HEK293 (cell line): ENCODE measurements at regions not wholly inside any gene's neighbourhood (a gene's known extent, or its start where the extent isn't known, plus 50 kb on each side); places are given as distances from the start of the nearest gene placed in this dataset.

Source experiments
- CTCF ChIA-PET: fragments of 350-600 bp; formaldehyde crosslinking; extraction: SDS; loops from one replicate; lab custom pipeline; 2021; ENCODE audit warnings: antibody characterized with exemption; lab: Yijun Ruan, JAX
- POLR2A ChIA-PET: fragments of 300-600 bp; formaldehyde crosslinking; extraction: SDS; loops from one replicate; lab custom pipeline; 2020; ENCODE audit warnings: antibody characterized with exemption, inconsistent platforms; lab: Yijun Ruan, JAX
- H3K27ac ChIP-seq: fragments of 200-500 bp; sonication (Bioruptor generic); 2 replicates; pipeline ENCODE4 v1.5.1; 2014; ENCODE audit warnings: low read depth, low read length, control low read depth, inconsistent platforms; ENCODE audit errors: extremely low read depth
- H3K36me3 ChIP-seq, 2 experiments: fragments of 200-500 bp in 1 of 2; sonication (Bioruptor generic) in 1 of 2; 1 replicate in 1 of 2; 2 replicates in 1 of 2; pipeline ENCODE4 v1.5.1; 2014 to 2017; ENCODE audit warnings: inconsistent platforms in 2 of 2, low read length in 2 of 2; ENCODE audit not compliant: control insufficient read depth in 2 of 2, insufficient read depth in 1 of 2
- H3K4me1 ChIP-seq: fragments of 200-500 bp; sonication (Bioruptor generic); 2 replicates; pipeline ENCODE4 v1.5.1; 2014; ENCODE audit warnings: mild to moderate bottlenecking, low read length, inconsistent platforms; ENCODE audit not compliant: control insufficient read depth, insufficient read depth
- H3K4me3 ChIP-seq: 2 replicates; pipeline ENCODE4 v1.5.1; 2011; ENCODE audit warnings: low read depth, mild to moderate bottlenecking, control low read depth, low read length, moderate library complexity
- H3K9me3 ChIP-seq: fragments of 200-500 bp; sonication (Bioruptor generic); 2 replicates; pipeline ENCODE4 v1.5.1; 2014; ENCODE audit warnings: low read depth, low read length, inconsistent platforms; ENCODE audit not compliant: control insufficient read depth, insufficient read depth
- MYNN ChIP-seq: fragments of 450-650 bp; formaldehyde crosslinking; IDR thresholded peaks from 2 replicates; pipeline ENCODE4 v1.5.1; 2016; ENCODE audit warnings: missing biosample characterization, missing genetic modification characterization, borderline replicate concordance
- MZF1 ChIP-seq: fragments of 450-650 bp; formaldehyde crosslinking; IDR thresholded peaks from 2 replicates; pipeline ENCODE4 v1.5.1; 2017; ENCODE audit warnings: missing biosample characterization, missing genetic modification characterization, borderline replicate concordance
- SP2 ChIP-seq: fragments of 450-650 bp; formaldehyde crosslinking; IDR thresholded peaks from 2 replicates; pipeline ENCODE4 v1.5.1; 2016; ENCODE audit warnings: missing biosample characterization, missing genetic modification characterization
- ZFHX2 ChIP-seq: fragments of 450-650 bp; formaldehyde crosslinking; conservative IDR thresholded peaks from 2 replicates; pipeline ENCODE4 v1.5.1; 2016; ENCODE audit warnings: missing biosample characterization, missing genetic modification characterization
- ZNF16 ChIP-seq: fragments of 450-650 bp; formaldehyde crosslinking; IDR thresholded peaks from 2 replicates; pipeline ENCODE4 v1.5.1; 2016; ENCODE audit warnings: low read depth, missing biosample characterization, missing genetic modification characterization
- ZNF221 ChIP-seq: fragments of 450-650 bp; formaldehyde crosslinking; IDR thresholded peaks from 2 replicates; pipeline ENCODE4 v1.5.1; 2017; ENCODE audit warnings: missing biosample characterization, missing genetic modification characterization, borderline replicate concordance
- ZNF23 ChIP-seq: fragments of 450-650 bp; formaldehyde crosslinking; IDR thresholded peaks from 2 replicates; pipeline ENCODE4 v1.5.1; 2016; ENCODE audit warnings: missing biosample characterization, missing genetic modification characterization, borderline replicate concordance
- ZNF24 ChIP-seq: fragments of 450-650 bp; formaldehyde crosslinking; IDR thresholded peaks from 2 replicates; pipeline ENCODE4 v1.5.1; 2016; ENCODE audit warnings: missing biosample characterization, missing genetic modification characterization
- ZNF391 ChIP-seq: fragments of 450-650 bp; formaldehyde crosslinking; IDR thresholded peaks from 2 replicates; pipeline ENCODE4 v1.5.1; 2016; ENCODE audit warnings: low read depth, missing biosample characterization, missing genetic modification characterization, borderline replicate concordance
- ZNF426 ChIP-seq: fragments of 450-650 bp; formaldehyde crosslinking; IDR thresholded peaks from 2 replicates; pipeline ENCODE4 v1.5.1; 2017; ENCODE audit warnings: missing biosample characterization, missing genetic modification characterization, mild to moderate bottlenecking, inconsistent platforms, moderate library complexity
- ZNF521 ChIP-seq: fragments of 450-650 bp; formaldehyde crosslinking; IDR thresholded peaks from 2 replicates; pipeline ENCODE4 v1.5.1; 2017; ENCODE audit warnings: missing biosample characterization, mild to moderate bottlenecking, missing genetic modification characterization
- ZNF529 ChIP-seq: fragments of 450-650 bp; formaldehyde crosslinking; IDR thresholded peaks from 2 replicates; pipeline ENCODE4 v1.5.1; 2017; ENCODE audit warnings: missing genetic modification characterization, missing biosample characterization; ENCODE audit not compliant: insufficient replicate concordance
- ZNF560 ChIP-seq: fragments of 450-650 bp; formaldehyde crosslinking; IDR thresholded peaks from 2 replicates; pipeline ENCODE4 v1.5.1; 2017; ENCODE audit warnings: missing biosample characterization, missing genetic modification characterization, borderline replicate concordance
- ZNF571 ChIP-seq: fragments of 450-650 bp; formaldehyde crosslinking; IDR thresholded peaks from 2 replicates; pipeline ENCODE4 v1.5.0; 2017; ENCODE audit warnings: missing biosample characterization, missing genetic modification characterization
- ZNF596 ChIP-seq: fragments of 450-650 bp; IDR thresholded peaks from 2 replicates; pipeline ENCODE4 v1.5.0; 2018; ENCODE audit warnings: missing biosample characterization, mild to moderate bottlenecking, missing genetic modification characterization, moderate library complexity
- ZNF664 ChIP-seq: fragments of 450-650 bp; formaldehyde crosslinking; IDR thresholded peaks from 2 replicates; pipeline ENCODE4 v1.5.1; 2016; ENCODE audit warnings: missing biosample characterization, missing genetic modification characterization
- ZNF707 ChIP-seq: fragments of 450-650 bp; formaldehyde crosslinking; IDR thresholded peaks from 2 replicates; pipeline ENCODE4 v1.5.1; 2016; ENCODE audit warnings: missing biosample characterization, missing genetic modification characterization
- ZNF768 ChIP-seq: fragments of 450-650 bp; formaldehyde crosslinking; IDR thresholded peaks from 2 replicates; pipeline ENCODE4 v1.5.1; 2018; ENCODE audit warnings: missing biosample characterization, mild to moderate bottlenecking, missing genetic modification characterization
- ZNF837 ChIP-seq: fragments of 450-650 bp; formaldehyde crosslinking; IDR thresholded peaks from 2 replicates; pipeline ENCODE4 v1.5.1; 2016; ENCODE audit warnings: missing biosample characterization, missing genetic modification characterization
- ZSCAN16 ChIP-seq: fragments of 450-650 bp; formaldehyde crosslinking; IDR thresholded peaks from 2 replicates; pipeline ENCODE4 v1.5.1; 2016; ENCODE audit warnings: missing biosample characterization, missing genetic modification characterization
- TF ChIP-seq, protein P1 (sequence below): fragments of 450-650 bp; formaldehyde crosslinking; conservative IDR thresholded peaks from 2 replicates; pipeline ENCODE4 v1.5.1; 2016; ENCODE audit warnings: low read depth, missing biosample characterization, missing genetic modification characterization
- TF ChIP-seq, protein P2 (sequence below): fragments of 450-650 bp; formaldehyde crosslinking; IDR thresholded peaks from 2 replicates; pipeline ENCODE4 v1.5.1; 2016; ENCODE audit warnings: missing biosample characterization, missing genetic modification characterization
- TF ChIP-seq, protein P3 (sequence below): fragments of 450-650 bp; IDR thresholded peaks from 2 replicates; pipeline ENCODE4 v1.5.1; 2018; ENCODE audit warnings: missing biosample characterization, mild to moderate bottlenecking, missing genetic modification characterization

DNA sequence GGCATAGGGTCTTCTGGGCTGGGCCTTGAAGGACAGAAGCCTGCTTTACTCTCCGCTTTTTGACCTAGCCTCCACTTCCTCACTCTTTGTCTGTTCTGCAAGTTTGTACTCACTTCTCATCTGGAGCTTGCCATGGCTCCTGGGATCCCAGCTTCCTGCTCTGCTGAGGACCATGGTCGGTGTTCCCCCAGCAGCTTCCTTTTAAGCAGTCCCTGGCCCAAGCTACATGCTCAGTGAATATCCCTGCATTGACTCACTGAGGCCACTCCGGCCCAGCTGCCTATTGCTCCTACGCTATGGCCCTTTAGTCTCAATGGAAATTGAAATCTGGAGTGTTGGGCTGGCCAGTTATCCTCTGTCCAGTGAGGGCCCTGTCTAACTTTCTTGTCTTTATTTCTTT is 427.7 kb downstream of the RPS24 start (continued):
- TF ChIP-seq ZNF521 (tag by site-specific recombination) (no peak), ZNF664 (tag by site-specific recombination) (no peak), ZNF391 (tag by site-specific recombination) (no peak), ZNF560 (no peak), ZNF23 (tag by site-specific recombination) (no peak), ZSCAN16 (tag by site-specific recombination) (no peak)

DNA sequence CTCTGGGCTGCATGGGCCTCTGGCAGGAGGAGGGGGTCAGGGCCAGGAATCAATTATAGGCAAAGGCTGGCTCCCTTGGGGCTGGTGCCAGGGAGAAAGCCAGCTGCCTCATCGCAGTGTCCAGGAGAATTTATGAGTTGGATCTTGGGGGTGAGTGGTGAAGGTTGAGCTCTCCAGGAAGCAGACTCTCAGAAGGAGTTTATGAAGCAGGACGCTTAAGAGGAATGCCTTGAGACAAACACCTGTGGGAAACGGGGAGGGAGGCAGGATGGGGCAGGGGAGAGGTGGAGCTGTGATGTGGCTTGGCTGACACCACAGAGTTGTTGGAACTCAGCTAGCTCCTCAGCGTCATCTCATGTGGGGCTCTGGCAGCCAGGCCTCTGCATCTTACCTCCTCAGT is 428.5 kb downstream of the RPS24 start:
- CTCF ChIA-PET, result no interaction called here
- peaks cover 15% of the 10 kb centered on the region for H3K4me1 ChIP-seq
- POLR2A ChIA-PET, result interaction anchor here (0.6 to 0.7 kb wide), 2 partner anchors 9 to 665 kb away, joined by 3 to 5 read pairs; no protein-coding TSS in a partner anchor
- no peaks in the 10 kb centered on the region for H3K9me3 ChIP-seq
- no peaks in the 10 kb centered on the region for H3K36me3 ChIP-seq
- TF ChIP-seq, protein P1, sequence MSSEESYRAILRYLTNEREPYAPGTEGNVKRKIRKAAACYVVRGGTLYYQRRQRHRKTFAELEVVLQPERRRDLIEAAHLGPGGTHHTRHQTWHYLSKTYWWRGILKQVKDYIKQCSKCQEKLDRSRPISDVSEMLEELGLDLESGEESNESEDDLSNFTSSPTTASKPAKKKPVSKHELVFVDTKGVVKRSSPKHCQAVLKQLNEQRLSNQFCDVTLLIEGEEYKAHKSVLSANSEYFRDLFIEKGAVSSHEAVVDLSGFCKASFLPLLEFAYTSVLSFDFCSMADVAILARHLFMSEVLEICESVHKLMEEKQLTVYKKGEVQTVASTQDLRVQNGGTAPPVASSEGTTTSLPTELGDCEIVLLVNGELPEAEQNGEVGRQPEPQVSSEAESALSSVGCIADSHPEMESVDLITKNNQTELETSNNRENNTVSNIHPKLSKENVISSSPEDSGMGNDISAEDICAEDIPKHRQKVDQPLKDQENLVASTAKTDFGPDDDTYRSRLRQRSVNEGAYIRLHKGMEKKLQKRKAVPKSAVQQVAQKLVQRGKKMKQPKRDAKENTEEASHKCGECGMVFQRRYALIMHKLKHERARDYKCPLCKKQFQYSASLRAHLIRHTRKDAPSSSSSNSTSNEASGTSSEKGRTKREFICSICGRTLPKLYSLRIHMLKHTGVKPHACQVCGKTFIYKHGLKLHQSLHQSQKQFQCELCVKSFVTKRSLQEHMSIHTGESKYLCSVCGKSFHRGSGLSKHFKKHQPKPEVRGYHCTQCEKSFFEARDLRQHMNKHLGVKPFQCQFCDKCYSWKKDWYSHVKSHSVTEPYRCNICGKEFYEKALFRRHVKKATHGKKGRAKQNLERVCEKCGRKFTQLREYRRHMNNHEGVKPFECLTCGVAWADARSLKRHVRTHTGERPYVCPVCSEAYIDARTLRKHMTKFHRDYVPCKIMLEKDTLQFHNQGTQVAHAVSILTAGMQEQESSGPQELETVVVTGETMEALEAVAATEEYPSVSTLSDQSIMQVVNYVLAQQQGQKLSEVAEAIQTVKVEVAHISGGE (tag by site-specific recombination), result no peak
- TF ChIP-seq, protein P2, sequence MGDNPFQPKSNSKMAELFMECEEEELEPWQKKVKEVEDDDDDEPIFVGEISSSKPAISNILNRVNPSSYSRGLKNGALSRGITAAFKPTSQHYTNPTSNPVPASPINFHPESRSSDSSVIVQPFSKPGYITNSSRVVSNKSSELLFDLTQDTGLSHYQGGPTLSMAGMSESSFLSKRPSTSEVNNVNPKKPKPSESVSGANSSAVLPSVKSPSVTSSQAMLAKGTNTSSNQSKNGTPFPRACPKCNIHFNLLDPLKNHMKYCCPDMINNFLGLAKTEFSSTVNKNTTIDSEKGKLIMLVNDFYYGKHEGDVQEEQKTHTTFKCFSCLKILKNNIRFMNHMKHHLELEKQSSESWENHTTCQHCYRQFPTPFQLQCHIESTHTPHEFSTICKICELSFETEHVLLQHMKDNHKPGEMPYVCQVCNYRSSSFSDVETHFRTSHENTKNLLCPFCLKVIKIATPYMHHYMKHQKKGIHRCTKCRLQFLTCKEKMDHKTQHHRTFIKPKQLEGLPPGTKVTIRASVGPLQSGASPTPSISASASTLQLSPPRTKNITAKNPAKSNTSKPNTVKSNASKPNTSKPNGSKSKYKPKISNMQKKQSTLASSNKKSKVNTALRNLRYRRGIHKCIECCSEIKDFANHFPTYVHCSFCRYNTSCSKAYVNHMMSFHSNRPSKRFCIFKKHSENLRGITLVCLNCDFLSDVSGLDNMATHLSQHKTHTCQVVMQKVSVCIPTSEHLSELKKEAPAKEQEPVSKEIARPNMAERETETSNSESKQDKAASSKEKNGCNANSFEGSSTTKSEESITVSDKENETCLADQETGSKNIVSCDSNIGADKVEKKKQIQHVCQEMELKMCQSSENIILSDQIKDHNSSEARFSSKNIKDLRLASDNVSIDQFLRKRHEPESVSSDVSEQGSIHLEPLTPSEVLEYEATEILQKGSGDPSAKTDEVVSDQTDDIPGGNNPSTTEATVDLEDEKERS (tag by site-specific recombination), result no peak
- TF ChIP-seq ZSCAN16 (tag by site-specific recombination), result no peak
- TF ChIP-seq SP2 (tag by site-specific recombination), result no peak
- no peak for TF ChIP-seq ZNF16
- no peak for TF ChIP-seq MYNN (tag by site-specific recombination)
- no peak for TF ChIP-seq ZNF529 (tag by site-specific recombination)
- TF ChIP-seq ZNF221, result no peak
- no peak overlapping the region for H3K27ac ChIP-seq
- H3K4me3 ChIP-seq, result no peak overlapping the region

DNA sequence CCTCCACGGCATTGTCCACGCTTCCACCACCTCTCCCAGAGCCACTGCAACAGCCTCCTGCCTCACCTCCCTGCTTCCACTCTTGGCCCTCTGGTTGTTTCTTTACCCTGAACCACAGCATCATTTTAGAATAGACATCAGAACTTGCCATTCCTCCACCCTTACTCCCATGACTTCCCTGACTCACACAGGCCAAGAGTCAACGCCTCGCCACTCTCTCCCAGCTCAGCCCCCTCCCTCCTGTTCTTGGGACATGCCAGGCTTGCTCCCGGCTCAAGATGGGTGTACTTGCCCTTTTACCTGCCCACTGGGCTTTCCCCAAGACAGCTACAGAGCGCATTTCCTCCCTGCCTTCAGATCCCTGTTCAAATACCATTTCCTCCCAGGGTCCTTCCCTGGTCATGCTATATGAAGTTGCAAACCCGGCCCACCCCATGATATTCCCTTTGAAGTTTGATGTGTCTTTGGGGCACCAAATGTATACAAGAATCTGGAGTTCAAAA is 429.1 kb downstream of the RPS24 start:
- POLR2A ChIA-PET, result no interaction called here

More for the DNA sequence above, 429.1 kb downstream of the RPS24 start:
- Histone ChIP-seq H3K4me3 (no peak overlapping the region), H3K4me1 (peaks cover 14% of the 10 kb centered on the region), H3K36me3 (no peaks in the 10 kb centered on the region), H3K27ac (no peak overlapping the region), H3K9me3 (no peaks in the 10 kb centered on the region)
- CTCF ChIA-PET, result no interaction called here
- TF ChIP-seq ZNF24 (tag by site-specific recombination) (no peak), ZNF571 (tag by site-specific recombination) (no peak), ZFHX2 (tag by site-specific recombination) (no peak), ZNF596 (tag by site-specific recombination) (no peak), ZNF391 (tag by site-specific recombination) (no peak), SP2 (tag by site-specific recombination) (no peak), ZNF837 (tag by site-specific recombination) (no peak), ZNF707 (tag by site-specific recombination) (no peak), ZNF426 (tag by site-specific recombination) (no peak), ZNF768 (tag by site-specific recombination) (no peak), MZF1 (tag by site-specific recombination) (no peak)
- TF ChIP-seq, protein P3, sequence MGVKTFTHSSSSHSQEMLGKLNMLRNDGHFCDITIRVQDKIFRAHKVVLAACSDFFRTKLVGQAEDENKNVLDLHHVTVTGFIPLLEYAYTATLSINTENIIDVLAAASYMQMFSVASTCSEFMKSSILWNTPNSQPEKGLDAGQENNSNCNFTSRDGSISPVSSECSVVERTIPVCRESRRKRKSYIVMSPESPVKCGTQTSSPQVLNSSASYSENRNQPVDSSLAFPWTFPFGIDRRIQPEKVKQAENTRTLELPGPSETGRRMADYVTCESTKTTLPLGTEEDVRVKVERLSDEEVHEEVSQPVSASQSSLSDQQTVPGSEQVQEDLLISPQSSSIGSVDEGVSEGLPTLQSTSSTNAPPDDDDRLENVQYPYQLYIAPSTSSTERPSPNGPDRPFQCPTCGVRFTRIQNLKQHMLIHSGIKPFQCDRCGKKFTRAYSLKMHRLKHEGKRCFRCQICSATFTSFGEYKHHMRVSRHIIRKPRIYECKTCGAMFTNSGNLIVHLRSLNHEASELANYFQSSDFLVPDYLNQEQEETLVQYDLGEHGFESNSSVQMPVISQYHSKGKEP (tag by site-specific recombination), result no peak
